NCI-H446 treated with DMSO at 0.1 percent for 48 hours (cell line): ENCODE measurements at regions not wholly inside any gene's neighbourhood (a gene's known extent, or its start where the extent isn't known, plus 50 kb on each side); places are given as distances from the start of the nearest gene placed in this dataset.

ENCODE experiments used
- DNase-seq: peaks from one replicate; lab custom pipeline; 2025; lab: John Stamatoyannopoulos, UW

DNA sequence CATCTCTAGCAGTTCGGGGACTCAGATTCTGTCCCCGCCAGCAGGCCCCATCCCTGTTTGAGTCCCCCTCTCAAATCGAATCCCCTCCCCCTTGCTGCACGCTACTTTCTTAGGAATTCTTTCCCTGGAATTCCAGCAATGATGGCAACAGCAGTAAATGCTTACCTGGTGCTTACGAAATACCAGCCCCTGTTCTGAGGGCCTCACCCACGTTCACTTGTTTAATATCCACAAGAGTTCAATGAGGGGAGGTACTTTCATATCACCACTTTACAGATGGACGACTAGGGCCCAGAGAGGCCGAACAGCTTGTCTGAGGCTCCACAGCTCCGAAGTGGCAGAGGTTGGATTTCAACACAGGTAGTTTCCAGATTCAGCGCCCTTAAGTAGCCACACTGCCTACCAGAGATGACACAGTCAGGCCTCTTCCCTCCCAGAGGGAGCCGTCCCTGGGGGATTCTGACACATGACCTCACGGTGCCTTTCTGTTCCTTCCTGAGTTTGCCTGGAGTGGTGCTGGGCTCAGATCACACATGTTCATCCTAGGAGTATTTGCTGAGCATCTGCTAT, 120.7 kb upstream of the GSE1 start:
- no peak for DNase-seq

DNA sequence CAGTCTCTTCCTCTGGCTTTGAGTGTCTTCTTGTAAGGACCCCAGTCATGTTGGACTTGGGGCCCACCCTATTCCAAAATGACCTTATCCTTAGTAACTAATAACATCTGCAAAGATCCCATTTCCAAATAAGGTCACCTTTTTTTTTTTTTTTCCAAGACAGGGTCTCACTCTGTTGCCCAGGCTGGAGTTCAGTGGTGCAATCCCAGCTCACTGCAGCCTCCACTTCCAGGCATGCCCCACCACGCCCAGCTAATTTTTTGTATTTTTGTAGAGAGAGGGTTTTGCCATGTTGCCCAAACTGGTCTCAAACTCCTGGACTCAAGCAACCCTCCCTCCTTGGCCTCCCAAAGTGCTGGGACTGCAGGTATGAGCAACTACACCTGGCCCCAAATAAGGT, 118.8 kb upstream of the GSE1 start:
- no peak for DNase-seq

DNA sequence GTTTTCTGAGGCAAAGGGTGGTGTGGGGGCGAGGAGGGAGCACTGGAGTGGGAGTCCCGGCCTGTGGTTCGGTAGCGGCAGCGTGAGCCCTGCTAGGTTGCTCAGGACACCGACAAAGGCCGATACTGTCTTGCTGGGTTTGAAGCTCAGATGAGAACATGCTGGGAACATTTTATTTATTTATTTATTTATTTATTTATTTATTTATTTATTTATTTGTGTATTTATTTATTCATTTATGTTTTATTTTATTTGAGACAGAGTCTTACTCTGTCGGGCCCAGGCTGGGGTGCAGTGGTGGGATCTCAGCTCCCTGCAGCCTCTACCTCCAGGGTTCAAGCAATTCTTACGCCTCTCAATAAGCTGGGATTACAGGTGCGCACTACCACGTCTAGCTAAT, 117.9 kb upstream of the GSE1 start:
- DNase-seq = no peak

DNA sequence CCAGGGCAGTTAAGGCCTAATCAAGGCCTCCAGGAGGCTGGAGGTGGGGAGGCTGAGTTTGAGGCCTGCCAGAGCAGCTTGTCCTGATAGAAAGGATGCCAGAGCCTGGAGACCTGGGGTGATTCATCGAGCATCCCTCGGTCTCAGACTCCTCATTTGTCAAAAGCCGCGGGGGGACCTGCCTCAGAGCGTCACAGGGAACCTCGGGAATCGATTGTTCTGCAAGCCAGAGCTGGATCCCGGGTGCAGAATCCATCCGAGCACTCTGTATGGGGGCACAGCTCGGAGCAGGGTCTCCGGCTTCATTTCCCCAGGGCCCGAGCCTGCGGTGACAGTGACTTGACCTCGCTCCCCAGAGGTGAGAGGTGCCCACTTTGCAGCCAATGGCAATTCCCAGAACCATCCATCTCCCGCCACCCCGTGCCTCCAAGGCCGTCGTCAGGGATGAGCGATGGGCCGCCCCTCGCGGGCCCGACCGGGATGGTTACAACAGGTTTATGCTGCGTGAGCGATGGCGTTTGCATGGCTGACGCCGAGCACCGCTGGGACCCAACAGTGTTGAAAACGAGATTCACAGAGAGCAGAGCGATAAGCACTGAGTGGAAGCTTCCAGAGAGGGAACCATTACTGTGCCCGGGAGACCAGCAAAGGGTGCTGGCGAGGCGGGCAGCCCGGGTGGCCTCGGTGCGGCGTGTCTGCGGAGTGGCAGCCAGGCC, 117.1 kb upstream of the GSE1 start:
- DNase-seq = no peak

DNA sequence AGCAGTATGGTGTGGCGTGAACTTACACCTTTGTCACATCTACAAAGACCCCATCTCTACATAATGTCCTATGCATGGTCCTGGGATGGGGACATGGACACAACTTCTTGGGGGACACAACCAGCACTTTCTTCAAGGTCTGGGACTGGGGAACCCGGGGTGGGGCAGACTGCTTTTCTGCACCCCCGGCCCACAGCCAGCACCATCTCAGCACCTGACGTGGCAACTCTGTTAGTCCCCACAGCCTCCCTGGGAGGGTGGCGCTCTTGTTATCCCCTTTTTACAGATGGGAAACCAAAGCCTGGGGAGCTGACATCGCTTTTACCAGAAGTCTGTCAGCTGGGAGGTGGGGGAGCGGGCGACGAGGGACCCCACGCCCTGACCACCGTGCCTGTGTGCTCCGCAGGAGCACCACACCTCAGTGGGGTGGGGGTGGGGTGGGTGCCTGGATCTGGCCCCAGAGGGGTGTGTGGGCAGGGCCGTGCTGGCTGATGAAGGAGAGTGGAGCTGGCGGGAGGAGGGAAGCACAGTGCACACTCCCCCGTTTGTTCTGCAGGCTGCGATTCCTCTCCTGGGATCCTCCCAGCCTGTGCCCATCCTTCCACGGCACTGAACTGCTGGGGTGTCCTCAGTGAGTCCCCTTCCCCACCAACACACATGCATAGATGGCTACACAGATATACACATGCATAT, 115.4 kb upstream of the GSE1 start:
- no peak for DNase-seq

DNA sequence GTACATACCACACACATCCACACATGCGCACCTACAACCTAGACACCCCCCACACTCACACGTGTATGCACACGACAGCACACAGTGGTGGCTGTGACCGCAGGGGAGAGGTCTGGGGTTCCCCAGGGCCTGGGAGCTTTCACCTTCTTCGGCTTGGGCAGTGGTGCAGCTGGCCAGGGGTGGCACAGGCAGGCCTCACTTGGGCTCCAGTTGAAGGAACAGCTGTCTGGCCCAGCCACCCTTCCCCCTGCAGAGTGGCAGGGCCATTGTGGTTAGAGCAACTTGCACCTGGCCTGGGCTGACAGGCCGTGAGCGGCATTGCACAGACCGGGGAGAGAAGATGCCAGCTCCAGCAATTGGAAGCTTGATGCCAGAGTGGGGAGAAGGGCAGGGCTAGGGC, 114.5 kb upstream of the GSE1 start:
- no peak for DNase-seq

DNA sequence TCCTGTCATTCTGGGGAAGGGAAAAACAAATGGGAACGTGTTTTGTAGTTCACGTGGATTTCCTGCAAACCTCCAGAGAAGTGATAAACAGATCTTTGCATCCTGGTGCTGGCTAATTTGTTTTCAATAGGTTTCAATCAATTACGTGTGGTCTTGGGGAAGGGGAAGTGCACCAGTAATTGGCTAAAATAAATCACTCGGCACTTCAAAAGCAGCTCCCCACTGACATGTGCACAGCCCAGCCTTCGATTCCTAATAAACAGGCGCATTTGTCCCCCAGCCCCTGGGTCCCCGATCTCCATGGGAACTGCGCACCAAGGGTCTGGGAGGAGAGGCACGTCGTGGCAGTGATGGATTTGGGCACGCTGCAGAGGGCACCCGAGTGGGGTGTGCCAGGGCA, 112.9 kb upstream of the GSE1 start:
- no peak for DNase-seq

DNA sequence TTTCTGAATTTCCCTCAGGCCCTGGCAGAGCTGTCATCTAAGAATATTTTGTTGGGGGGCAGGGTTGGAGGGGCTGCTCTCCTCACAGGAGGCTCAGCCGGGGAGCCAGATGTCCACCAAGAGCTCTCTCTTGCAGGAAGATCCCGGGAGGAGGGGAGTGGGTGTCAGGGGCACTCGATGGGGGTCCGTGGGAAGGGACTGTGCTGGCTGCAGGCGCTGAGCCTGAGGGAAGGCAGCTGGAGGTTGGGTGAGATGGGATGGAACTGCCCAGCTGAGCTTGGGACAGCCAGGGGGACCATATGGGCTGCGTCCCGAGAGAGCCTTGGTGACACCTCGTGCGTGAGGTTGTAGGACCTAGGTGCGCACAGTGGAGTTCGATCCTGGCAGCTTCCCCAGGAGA, 111.2 kb upstream of the GSE1 start:
- DNase-seq = no peak

DNA sequence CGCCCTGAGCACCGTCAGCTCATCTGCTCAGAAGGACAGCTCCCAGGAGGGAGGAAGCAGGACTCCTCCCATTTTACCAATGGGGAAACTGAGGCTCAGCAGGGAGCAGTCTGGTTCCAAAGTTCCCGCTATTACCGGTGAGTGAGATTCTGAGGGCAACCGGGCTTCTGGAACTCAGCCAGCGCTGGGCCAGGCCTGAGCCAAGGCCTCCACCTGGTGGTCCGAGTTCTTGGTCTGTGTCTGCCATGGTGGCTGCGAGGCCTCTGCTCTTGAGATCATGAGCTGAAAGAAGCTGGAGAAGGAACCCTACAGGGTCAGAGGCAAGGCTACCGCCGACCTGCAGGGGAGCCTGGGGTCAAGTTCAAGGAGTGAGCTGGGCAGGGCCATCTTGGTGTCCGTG, 110.8 kb upstream of the GSE1 start:
- no peak for DNase-seq

DNA sequence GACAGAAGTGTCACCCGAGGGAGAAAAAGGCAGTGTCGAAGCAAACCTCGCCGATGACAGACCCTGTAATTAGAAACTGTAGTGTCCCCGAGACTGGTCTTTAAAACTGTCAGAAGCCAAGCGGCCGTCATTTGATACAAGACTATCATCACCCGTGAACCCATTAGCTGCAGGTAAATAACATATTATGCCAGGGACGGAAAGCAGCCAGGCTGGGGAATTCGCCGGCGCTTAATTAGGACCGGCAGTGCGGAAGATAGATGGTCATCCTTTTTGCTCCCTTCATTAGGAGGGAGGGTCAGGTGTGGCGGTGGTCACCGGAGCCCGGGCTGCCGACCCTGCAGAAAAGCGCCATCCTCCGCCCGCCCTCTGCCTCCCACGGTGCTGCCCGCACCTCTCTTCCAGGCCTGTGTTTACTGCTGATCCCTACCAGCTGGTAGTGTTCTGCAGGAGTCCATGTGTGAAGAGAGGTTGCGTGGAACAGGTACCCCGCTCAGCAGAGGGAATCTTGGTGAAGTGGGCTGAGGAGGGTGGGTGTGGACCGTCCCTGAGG, 109.4 kb upstream of the GSE1 start:
- DNase-seq = no peak

DNA sequence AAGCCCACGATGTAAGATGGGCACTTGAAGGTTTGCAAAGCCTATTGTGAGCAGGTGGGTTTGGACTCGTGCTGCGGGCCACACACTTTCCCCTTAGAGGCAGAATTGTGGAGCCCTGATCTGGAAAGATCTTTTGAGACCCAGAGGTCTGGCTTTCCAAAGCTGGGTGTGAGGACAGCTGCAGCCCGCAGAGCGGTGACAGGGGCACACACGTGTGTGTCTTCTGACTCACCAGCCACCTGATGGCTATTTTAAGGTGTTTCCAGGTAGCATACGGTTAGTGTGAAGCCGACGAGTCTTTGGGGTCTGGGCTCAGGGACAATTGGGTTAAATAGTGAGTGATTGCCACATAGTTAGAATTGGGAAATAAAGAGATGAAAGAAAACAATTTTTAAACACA, 108.9 kb upstream of the GSE1 start:
- no peak for DNase-seq

DNA sequence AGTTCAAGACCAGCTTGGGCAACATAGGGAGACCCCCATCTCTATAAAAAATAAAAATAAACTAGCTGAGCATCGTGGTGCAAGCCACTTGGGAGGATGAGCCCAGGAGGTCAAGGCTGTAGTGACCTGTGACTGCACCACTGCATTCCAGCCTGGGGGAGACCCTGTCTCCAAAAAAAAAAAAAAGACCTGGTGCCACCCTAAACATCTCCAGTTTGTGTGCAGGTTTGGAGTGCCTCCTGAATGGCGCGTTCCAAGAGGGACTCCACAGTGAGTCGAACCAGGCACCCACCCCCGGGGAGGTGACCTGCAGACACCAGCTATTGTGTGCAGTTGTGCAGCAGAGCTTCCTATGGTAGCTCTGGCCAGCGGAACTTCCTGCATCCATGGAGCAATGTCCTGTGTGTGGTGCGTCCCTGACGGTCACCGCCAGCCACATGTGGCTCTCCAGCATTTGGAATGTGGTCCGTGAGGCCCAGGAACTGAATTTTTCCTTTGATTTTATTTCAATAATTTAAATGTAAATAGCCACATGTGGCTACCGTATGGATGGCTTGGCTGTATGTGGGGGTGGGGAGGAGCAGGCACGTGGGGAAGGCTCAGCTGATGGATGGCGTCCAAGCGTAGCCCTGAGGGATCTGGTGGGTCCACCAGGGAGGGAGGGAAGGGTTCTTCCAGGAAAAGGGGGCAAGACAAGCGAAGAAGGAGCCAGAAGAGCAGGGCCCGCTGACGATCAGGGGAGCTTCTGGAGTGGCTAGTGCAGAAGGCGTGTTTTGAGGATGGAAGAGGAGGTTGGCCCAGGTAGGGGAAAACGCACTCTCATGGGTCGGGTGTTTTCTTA, 107.1 kb upstream of the GSE1 start:
- no peak for DNase-seq

DNA sequence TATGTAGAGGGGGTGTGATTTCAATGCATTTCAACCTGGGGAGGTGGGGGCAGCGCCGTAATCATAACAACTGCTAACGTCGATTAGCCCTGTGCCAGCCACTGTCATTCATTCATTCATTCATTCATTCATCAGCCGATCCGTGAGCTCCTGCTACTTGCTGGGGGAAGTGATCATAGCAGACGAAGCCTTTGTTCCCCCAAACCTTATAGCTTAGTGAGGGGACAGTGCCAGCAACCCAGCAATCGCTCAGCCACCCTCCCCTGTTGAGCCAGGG, 106.5 kb upstream of the GSE1 start:
- DNase-seq = no peak

DNA sequence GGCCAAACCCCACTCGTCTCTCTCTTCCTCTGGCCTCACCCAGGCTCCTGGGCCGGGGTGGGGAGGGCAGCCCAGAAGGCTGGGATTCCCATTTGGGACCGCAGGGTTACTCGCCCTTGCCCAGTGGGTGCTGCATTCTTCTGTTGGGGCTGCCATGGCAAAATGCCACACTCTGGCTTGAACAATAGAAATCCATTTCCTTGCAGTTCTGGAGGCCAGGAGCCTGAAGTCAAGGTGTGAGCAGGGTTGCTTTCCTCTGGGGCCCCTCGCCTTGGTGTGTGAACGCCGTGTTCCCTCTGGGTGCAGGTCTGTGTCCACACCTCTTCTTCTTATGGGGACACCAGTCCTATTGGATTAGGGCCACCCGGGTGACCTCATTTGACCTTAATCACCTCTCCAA, 105.8 kb upstream of the GSE1 start:
- no peak for DNase-seq

DNA sequence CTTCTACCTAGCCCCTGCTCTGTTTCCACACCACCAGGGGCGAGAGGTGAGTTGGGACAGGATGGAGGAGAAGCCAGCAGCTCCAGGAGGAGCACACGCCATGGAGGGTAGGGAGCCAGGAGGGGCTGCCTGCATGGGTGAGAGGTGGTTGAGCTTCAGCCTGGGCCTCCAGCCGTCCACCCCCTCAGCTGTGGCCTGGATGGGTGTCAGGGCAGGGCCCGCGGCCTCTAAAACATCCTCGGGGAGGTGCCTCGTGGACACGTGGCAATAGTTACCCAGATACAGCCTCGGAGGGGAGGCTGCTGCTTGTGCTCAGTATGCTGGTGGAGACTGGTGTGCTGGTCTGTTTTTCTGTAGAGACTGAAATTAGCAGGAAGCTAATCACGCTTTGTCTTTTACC, 104.7 kb upstream of the GSE1 start:
- no peak for DNase-seq

DNA sequence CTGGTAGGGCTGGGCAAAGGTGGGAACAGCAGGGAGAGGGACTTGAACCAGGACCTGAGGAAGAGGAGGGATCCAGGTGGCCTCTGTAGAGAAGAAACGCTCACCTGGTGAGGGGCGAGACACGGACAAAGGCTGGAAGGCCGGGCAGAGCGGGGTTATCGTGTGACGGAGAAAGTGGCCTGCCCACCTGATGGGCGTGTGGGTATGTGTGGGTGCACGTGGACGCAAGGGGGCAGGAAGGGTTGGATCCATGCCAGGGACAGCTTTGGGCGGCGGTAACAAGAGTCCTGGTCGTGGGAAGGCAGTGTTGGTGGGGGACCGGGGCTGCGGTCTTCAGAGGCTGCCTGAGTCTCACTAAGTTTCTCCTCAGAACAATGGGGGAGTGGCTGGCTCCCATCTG, 104.1 kb upstream of the GSE1 start:
- DNase-seq = no peak

DNA sequence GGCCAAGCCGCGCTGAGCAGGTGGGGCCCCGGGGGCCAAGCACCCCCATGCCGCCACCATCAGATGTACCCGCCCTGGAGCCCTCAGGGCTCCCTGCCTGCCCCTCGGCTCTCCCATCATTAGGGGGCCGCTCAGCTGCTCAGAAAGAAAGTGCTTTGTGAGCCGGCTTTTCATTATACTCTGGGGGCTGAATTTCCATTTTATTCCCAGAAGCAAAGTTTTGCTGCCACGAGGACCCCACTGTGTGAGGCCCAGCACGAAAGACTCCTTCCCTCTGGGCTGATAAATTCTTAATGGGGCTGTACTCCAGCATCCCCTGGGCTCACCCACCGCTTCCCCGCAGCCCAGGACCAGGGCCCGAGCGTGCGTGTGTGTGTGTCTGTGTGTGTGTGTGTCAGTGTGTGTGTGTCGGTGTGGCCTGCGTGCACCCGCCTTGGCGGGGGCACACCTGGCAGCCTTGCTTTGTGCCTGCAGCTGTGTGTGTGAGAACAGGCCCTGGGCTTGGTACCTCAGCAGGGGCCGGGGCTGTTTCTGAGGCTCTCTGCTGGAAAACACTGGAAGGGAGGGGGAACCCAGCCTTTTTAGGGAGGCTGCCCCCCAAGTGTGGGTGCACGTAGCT, 103.0 kb upstream of the GSE1 start:
- DNase-seq = no peak

DNA sequence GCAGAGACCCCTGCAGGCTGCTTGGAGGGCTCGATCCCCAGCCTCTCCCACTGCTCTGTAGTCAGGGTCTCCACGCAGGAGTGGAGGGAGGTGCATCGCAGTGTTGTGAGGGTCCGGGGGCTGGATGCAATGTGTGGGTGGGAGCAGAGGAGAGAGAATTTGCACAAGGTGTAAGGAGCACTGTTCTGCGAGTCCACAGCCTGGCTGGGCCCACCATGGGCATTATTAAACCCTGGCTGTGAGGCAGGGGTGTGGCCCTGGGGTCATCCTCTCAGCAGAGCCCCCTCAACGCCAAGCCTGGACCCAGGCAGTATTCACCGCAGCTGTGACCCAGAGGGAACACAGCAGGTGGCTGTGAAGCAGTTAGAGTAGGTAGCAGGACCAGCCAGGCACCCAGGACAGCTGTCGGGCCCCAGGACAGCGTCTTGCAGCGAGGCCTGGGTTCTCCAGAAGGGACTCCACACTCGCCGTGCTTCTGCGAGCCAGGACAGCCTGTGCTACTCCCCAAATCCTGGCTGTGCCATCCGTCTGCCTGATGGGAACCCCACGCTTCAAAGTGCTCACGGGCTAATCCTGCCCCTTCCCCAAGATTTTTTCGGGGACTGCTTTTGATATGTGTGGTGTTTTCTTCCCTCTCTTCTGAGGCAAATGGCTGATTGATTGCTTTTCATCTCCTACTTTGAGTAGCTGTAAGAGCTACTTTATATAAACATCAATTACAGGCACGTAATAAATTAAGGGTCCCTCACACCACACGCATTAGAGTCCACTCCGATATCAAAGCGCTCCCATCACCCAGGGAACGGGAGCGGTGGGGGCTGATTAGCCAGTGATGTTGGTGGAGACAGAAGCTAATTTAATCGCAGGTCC, 100.9 kb upstream of the GSE1 start:
- no peak for DNase-seq

DNA sequence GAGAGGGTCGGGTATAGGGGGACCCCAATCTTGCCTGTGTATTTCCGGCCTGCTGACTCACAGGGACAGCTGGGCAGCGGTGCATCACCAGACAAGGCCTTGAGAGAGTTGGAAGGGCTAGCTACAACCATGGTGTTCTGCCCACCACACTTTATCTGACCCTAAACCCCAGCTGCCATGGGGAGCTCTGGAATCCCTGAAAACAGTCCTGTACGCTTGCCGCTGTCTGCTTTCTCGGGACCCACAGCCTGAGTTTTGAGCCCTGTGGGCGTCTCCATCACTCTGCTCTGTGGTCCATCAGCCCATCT, 100.4 kb upstream of the GSE1 start:
- no peak for DNase-seq

DNA sequence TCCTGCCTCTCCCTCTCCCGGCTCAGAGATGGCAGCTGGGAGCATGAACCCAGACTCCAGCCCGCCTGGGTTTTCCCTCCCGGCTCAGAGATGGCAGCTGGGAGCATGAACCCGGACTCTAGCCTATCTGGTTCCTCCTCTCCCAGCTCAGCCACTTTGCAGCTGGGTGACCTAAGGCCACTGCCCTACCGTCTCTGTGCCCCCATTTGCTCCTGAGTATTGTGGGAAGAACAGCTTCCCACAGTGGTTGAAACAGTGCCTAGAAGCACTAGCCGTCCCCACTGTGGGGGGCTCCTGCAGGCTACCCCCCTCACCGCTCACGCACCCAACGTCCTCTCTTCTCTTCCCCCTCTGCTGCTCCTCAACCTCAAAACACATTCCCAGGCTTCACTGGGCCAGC, 99.9 kb upstream of the GSE1 start:
- no peak for DNase-seq

DNA sequence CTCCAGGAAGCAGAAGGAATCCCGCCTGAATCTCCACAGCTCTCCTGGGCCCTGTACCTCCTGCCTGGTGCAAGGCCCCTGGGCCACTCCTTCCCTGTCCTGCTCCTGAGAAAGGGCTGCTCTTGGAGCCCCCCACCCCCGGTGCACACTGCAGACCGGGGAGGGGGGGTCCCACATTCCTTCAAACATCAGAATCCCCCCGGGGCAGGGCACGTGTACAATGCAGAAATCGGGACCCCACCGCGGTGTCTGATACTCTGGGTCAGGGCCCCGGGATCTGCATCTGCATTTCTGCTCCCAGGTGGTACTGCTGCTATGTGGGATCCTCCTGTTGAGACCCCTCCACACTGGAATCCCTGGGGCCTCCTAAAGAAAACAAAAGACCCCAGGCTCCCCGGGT, 99.5 kb upstream of the GSE1 start:
- no peak for DNase-seq

DNA sequence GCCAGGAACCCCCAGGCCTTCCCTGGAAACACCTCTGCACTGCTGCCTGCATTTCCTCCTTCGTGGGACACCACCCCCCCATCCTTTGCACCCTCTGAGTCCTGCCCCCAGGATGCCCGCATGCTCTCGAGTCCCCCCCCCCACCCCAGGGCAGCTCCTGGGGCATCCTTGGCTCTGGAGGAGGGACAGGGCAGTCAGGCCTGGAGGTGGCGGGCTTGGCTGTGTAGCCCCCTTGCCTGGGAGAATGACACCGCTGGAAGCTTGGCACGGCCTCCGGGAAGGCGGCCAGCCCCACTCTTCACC, 98.9 kb upstream of the GSE1 start:
- DNase-seq = no peak
